Lung (tissue), 11 donors: ENCODE measurements at regions not wholly inside any gene's neighbourhood (a gene's known extent, or its start where the extent isn't known, plus 50 kb on each side); places are given as distances from the start of the nearest gene placed in this dataset.

Source experiments
- ATAC-seq: fragments of 200-7000 bp; cut with Tn5 transposase; one replicate; pipeline ENCODE4 v1.9.1; 2020; ENCODE audit warnings: moderate number of reproducible peaks; ENCODE audit not compliant: insufficient read depth, low FRiP score
- DNase-seq, 3 donors: peaks; one replicate each; pipeline ENCODE4 v3.0.0-alpha.2; 2013 to 2017
- H3K27ac ChIP-seq, 2 donors: one replicate each; pipeline ENCODE4 v1.5.1; 2013; ENCODE audit warnings: mild to moderate bottlenecking in 2 of 2, moderate library complexity in 2 of 2, control low read depth in 1 of 2, inconsistent platforms in 1 of 2, low read depth in 1 of 2, low read length in 1 of 2
- H3K27me3 ChIP-seq, 3 donors: one replicate each; pipeline ENCODE4 v1.5.1; 2013; ENCODE audit warnings: low read length in 2 of 3; ENCODE audit not compliant: control insufficient read depth in 3 of 3, insufficient read depth in 3 of 3
- H3K36me3 ChIP-seq, 4 donors: one replicate each; pipeline ENCODE4 v1.5.1; 2013; ENCODE audit warnings: low read length in 4 of 4, mild to moderate bottlenecking in 1 of 4, moderate library complexity in 1 of 4; ENCODE audit not compliant: control insufficient read depth in 4 of 4, insufficient read depth in 4 of 4
- H3K4me1 ChIP-seq, 5 donors: one replicate each; pipeline ENCODE4 v1.5.1; 2013; ENCODE audit warnings: low read length in 5 of 5, mild to moderate bottlenecking in 2 of 5, moderate library complexity in 1 of 5; ENCODE audit not compliant: control insufficient read depth in 5 of 5, insufficient read depth in 5 of 5
- H3K4me3 ChIP-seq: one replicate; pipeline ENCODE4 v1.5.1; 2013; ENCODE audit warnings: mild to moderate bottlenecking, control low read depth, moderate library complexity
- H3K9ac ChIP-seq, 2 donors: one replicate each; pipeline ENCODE4 v1.5.1; 2013; ENCODE audit warnings: low read length in 2 of 2, control low read depth in 1 of 2; ENCODE audit not compliant: insufficient read depth in 1 of 2
- H3K9me3 ChIP-seq, 4 donors: one replicate each; pipeline ENCODE4 v1.5.1; 2013; ENCODE audit warnings: low read length in 3 of 4, mild to moderate bottlenecking in 1 of 4, moderate library complexity in 1 of 4; ENCODE audit not compliant: control insufficient read depth in 4 of 4, insufficient read depth in 3 of 4
- WGBS, 2 donors: extraction: QIAGEN DNeasy Blood & Tissue Kit; methylation state at CpG; one replicate each; pipeline ENCODE4 v1.1.7; 2013; 5-methylcytosine and 5-hydroxymethylcytosine counted together
- TF ChIP-seq, protein P1 (sequence below): IDR thresholded peaks from 2 replicates; pipeline ENCODE4 v1.5.1; 2012; ENCODE audit warnings: mild to moderate bottlenecking; ENCODE audit errors: control extremely low read depth, extremely low read depth
- donor health status: control.
- donor health status: control.
- donor health status: Bipolar disorder and iron deficiency.
- donor health status: healthy.
- donor health status: DM: yes; HTN: yes; CAD: no.

DNA sequence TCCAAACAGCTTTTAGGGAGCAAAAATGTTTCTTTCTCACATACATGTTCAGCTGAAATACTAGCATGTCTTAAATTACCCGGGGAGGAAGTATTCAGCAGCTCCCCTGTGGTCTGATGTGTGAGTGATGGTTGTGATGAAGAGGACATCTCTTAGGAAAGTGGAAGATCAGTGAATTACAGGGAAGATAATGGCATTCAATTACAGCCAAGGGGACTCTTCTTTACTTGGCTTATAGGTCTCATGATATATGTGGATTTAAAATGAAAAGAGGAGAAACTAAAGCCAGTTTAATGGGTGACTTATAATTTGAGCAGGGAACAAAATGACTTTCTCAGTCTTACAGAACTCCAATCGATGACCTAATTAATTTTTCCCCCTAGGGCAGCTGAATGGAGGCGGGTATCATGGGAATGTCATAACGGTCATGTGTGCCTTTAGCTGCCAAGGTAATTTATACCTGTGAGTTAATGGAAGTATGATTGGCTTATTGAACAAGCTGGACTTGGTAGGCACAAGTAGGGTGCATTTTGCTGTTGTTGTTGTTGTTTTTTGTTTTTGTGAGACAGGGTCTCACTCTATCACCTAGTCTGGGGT is 198.8 kb downstream of the HIPK3 start:
- TF ChIP-seq, protein P1, sequence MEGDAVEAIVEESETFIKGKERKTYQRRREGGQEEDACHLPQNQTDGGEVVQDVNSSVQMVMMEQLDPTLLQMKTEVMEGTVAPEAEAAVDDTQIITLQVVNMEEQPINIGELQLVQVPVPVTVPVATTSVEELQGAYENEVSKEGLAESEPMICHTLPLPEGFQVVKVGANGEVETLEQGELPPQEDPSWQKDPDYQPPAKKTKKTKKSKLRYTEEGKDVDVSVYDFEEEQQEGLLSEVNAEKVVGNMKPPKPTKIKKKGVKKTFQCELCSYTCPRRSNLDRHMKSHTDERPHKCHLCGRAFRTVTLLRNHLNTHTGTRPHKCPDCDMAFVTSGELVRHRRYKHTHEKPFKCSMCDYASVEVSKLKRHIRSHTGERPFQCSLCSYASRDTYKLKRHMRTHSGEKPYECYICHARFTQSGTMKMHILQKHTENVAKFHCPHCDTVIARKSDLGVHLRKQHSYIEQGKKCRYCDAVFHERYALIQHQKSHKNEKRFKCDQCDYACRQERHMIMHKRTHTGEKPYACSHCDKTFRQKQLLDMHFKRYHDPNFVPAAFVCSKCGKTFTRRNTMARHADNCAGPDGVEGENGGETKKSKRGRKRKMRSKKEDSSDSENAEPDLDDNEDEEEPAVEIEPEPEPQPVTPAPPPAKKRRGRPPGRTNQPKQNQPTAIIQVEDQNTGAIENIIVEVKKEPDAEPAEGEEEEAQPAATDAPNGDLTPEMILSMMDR, result no peak
- Histone ChIP-seq H3K27ac (no peak overlapping the region), H3K9me3 (no peaks in the 10 kb centered on the region), H3K27me3 (no peaks in the 10 kb centered on the region), H3K9ac (no peak overlapping the region), H3K36me3 (no peaks in the 10 kb centered on the region), H3K4me3 (no peak overlapping the region), H3K4me1 (no peaks in the 10 kb centered on the region)
- DNase-seq (no peak), ATAC-seq (no peak)
- 83 to 89% methylated on average over 4 of the region's 4 CpGs for WGBS, 2 donors

DNA sequence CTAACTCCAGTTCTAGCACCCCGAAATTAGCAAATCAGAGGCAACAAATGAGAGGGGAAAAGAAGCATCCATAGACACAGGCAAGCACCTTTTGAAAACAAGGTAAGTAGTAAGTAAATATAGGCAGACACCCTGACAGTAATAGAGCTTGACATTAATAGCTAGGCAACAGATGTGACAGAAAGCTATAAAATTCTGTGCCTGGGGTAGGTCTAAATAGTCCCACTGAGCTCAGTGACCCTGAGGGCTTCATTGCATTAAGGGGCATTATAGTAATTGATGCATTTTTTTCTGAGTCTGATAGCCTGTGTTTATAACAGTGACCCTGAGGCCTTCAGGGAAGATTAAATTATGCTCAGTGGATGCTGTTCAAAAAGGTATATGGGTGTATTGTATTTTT is 197.1 kb downstream of the HIPK3 start:
- H3K4me3 ChIP-seq, result no peak overlapping the region
- H3K9ac ChIP-seq, result no peak overlapping the region
- no peaks in the 10 kb centered on the region for H3K36me3 ChIP-seq
- no peak overlapping the region for H3K27ac ChIP-seq
- H3K9me3 ChIP-seq, result no peaks in the 10 kb centered on the region
- DNase-seq, result no peak
- H3K27me3 ChIP-seq, result no peaks in the 10 kb centered on the region
- TF ChIP-seq, protein P1, result no peak
- ATAC-seq, result no peak
- H3K4me1 ChIP-seq, result no peaks in the 10 kb centered on the region
- WGBS, 2 donors, result 48 to 78% methylated on average over 1 of the region's 1 CpG

DNA sequence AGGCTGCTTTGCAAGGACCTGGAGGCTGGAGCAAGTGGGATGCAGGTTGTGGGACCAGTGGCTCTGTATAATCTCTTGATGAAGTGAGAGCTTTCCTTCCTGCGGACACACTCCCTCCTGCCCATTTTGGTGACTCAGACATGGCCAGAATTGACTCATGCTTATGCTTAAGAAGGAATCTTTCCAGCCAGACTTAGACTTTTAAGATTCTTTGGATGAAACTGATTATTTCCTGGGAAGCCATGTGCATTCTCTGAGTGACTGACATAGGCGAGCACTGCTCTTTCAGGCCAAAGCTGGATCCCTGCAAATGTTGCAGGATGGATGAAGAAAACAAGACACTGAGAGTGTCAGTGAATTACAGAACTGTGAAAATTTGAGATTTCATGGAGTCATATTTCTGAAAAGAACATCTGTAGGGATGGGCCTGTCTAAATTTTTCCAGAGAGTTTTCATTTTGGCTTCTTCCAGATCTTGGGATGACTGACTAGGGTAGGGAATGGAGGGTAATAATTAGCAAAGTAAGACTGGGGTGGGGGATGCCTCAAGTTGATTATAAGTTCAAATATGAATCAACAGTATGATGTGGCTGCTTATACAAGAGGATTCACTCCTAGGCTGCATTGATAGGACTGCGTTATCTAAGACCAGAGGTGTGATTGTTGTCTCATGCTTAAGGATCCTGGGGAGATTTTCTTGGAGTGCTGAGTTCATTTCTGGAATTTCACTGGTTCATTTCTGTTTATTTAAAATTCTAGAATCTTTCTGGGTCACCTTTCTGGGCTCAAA is 195.8 kb downstream of the HIPK3 start:
- no peaks in the 10 kb centered on the region for H3K9me3 ChIP-seq
- H3K4me3 ChIP-seq, result no peak overlapping the region
- H3K27ac ChIP-seq, result no peak overlapping the region
- TF ChIP-seq, protein P1, result no peak
- no peaks in the 10 kb centered on the region for H3K36me3 ChIP-seq
- 84 to 93% methylated on average over 3 of the region's 3 CpGs for WGBS, 2 donors
- no peak for DNase-seq
- ATAC-seq, result no peak
- H3K27me3 ChIP-seq, result no peaks in the 10 kb centered on the region
- no peak overlapping the region for H3K9ac ChIP-seq
- no peaks in the 10 kb centered on the region for H3K4me1 ChIP-seq
